ENCODE measurements at regions not wholly inside any gene's neighbourhood (a gene's known extent, or its start where the extent isn't known, plus 50 kb on each side); places are given as distances from the start of the nearest gene placed in this dataset.

DNA sequence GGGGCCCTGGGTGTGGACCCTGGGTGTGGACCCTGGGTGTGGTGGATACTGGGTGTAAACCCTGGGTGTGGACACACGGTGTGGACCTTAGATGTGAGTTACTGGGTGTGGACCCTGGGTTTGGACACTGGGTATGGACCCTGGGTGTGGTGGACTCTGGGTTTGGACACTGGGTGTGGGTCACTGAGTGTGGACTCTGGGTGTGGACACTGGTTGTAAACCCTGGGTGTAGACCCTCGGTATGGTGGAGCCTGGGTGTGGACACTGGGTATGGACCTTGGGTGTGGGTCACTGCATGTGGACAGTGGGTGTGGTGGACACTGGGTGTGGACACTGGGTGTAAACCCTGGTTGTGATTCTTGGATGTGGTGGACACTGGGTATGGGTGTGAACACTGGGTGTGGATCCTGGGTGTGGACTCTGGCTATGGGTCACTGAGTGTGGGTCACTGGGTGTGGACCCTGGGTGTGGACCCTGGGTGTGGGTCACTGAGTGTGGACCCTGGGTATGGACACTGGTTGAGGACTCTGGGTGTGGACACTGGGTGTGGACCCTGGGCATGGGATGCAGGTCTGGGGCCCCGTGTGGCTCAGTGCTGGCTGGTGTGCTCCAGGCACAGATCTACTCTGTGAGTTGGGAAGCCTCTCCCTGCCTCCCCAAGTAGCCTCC lies 356.2 kb downstream of the GLRX3 start:
- Mint-ChIP-seq H3K4me1 (no peaks in the 10 kb centered on the region), H3K4me3 (no peak overlapping the region), H3K27ac (no peak overlapping the region), H3K27me3 (no peaks in the 10 kb centered on the region), H3K9me3 (peaks cover 0 to 4% of the 10 kb centered on the region in 2 donors)
- ATAC-seq (peak; percentile 25), DNase-seq (no peak)

- no peak overlapping the region for H3K27ac Mint-ChIP-seq
- DNase-seq (no peak), ATAC-seq (no peak)
- no peak overlapping the region for H3K4me3 Mint-ChIP-seq
- peaks cover 0 to 4% of the 10 kb centered on the region in 2 donors for H3K9me3 Mint-ChIP-seq
- no peaks in the 10 kb centered on the region for H3K4me1 Mint-ChIP-seq
- no peaks in the 10 kb centered on the region for H3K27me3 Mint-ChIP-seq
Measured at GRCh38 chr10:130493021-130493420, 356.8 kb downstream of the GLRX3 start.

GRCh38 chr10:130493446-130494145 lies 357.4 kb downstream of the GLRX3 start:
- H3K4me3 Mint-ChIP-seq: no peak overlapping the region
- DNase-seq (no peak), ATAC-seq (no peak)
- H3K9me3 Mint-ChIP-seq: peaks cover 0 to 4% of the 10 kb centered on the region in 2 donors
- H3K27me3 Mint-ChIP-seq: no peaks in the 10 kb centered on the region
- H3K27ac Mint-ChIP-seq: no peak overlapping the region
- H3K4me1 Mint-ChIP-seq: no peaks in the 10 kb centered on the region

GRCh38 chr10:130495116-130495862 lies 359.1 kb downstream of the GLRX3 start:
- H3K9me3 Mint-ChIP-seq: peaks cover 0 to 4% of the 10 kb centered on the region in 2 donors
- no peak for ATAC-seq
- H3K4me3 Mint-ChIP-seq: no peak overlapping the region
- H3K27me3 Mint-ChIP-seq: no peaks in the 10 kb centered on the region
- no peak overlapping the region for H3K27ac Mint-ChIP-seq
- H3K4me1 Mint-ChIP-seq: no peaks in the 10 kb centered on the region
- no peak for DNase-seq

GRCh38 chr10:130495891-130496636 lies 359.9 kb downstream of the GLRX3 start:
- no peaks in the 10 kb centered on the region for H3K27me3 Mint-ChIP-seq
- H3K9me3 Mint-ChIP-seq: peaks cover 0 to 4% of the 10 kb centered on the region in 2 donors

GRCh38 chr10:130497056-130498010 lies 361.1 kb downstream of the GLRX3 start:
- H3K4me3 Mint-ChIP-seq: no peak overlapping the region

More at GRCh38 chr10:130495891-130496636, 359.9 kb downstream of the GLRX3 start:
- ATAC-seq (peak; percentile 41), DNase-seq (no peak)
- H3K27ac Mint-ChIP-seq: no peak overlapping the region
- H3K4me1 Mint-ChIP-seq: no peaks in the 10 kb centered on the region
- H3K4me3 Mint-ChIP-seq: no peak overlapping the region

GRCh38 chr10:130498042-130498441 lies 361.9 kb downstream of the GLRX3 start:
- no peak overlapping the region for H3K4me3 Mint-ChIP-seq
- no peak overlapping the region for H3K27ac Mint-ChIP-seq

More at GRCh38 chr10:130497056-130498010, 361.1 kb downstream of the GLRX3 start:
- Mint-ChIP-seq H3K27ac (no peak overlapping the region), H3K4me1 (no peaks in the 10 kb centered on the region), H3K27me3 (no peaks in the 10 kb centered on the region), H3K9me3 (peaks cover 0 to 4% of the 10 kb centered on the region in 2 donors)
- no peak for ATAC-seq
- DNase-seq: no peak

DNA sequence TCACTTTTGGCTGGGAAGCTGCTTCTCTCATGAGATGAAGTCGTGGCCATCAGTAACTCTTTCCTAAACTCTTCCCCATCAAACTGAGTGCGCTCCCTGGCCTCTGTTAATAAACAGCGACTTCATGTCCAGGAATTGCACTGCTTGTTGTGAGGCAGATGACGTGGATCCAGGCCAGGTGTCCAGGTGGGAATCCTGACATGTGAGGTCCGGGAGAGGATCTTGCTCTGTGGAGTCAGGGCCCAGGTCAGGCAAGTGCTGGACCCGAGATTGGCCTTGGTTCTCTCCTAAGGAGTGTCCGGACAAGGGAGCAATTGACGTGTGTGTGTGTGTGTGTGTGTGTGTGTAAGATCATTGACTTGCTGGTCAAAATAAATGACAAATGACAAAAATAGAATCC lies 362.7 kb downstream of the GLRX3 start:
- H3K9me3 Mint-ChIP-seq: peaks cover 0 to 4% of the 10 kb centered on the region in 2 donors

More at GRCh38 chr10:130498042-130498441, 361.9 kb downstream of the GLRX3 start:
- ATAC-seq: no peak
- DNase-seq: no peak
- Mint-ChIP-seq H3K27me3 (no peaks in the 10 kb centered on the region), H3K9me3 (peaks cover 0 to 4% of the 10 kb centered on the region in 2 donors), H3K4me1 (no peaks in the 10 kb centered on the region)

DNA sequence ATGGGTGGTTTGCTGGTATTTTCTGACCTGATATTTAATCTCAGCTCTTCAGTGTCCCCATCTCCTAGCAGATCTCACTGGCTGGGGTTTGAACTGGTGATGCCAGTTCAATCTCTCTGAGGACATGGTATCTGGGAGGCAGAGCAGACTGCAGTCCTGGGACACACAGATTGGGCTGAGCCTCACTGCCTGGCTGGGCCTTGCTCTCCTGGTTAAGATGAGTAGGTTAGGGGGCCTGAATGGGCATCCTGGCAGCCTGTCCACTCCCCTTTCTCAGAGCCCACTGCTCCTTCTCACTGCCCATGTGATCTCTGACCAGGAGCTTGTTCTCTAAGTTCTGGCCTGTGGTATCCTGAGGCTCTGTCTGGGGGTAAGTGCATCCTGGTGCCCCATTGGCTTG lies 363.4 kb downstream of the GLRX3 start:
- Mint-ChIP-seq H3K9me3 (peaks cover 0 to 4% of the 10 kb centered on the region in 2 donors), H3K4me1 (no peaks in the 10 kb centered on the region), H3K27ac (no peak overlapping the region), H3K27me3 (no peaks in the 10 kb centered on the region), H3K4me3 (no peak overlapping the region)
- ATAC-seq (no peak), DNase-seq (no peak)

More for the DNA sequence above, 362.7 kb downstream of the GLRX3 start:
- DNase-seq (no peak), ATAC-seq (no peak)
- H3K4me3 Mint-ChIP-seq: no peak overlapping the region
- no peaks in the 10 kb centered on the region for H3K27me3 Mint-ChIP-seq
- H3K27ac Mint-ChIP-seq: no peak overlapping the region
- H3K4me1 Mint-ChIP-seq: no peaks in the 10 kb centered on the region

- no peaks in the 10 kb centered on the region for H3K27me3 Mint-ChIP-seq
- H3K27ac Mint-ChIP-seq: peak overlapping the region in 1 of 2 donors; percentile 72
- ATAC-seq: no peak
- H3K4me1 Mint-ChIP-seq: no peaks in the 10 kb centered on the region
- H3K9me3 Mint-ChIP-seq: peaks cover 0 to 4% of the 10 kb centered on the region in 2 donors
- no peak overlapping the region for H3K4me3 Mint-ChIP-seq
- DNase-seq: no peak
Measured at GRCh38 chr10:130500261-130501000, 364.2 kb downstream of the GLRX3 start.

DNA sequence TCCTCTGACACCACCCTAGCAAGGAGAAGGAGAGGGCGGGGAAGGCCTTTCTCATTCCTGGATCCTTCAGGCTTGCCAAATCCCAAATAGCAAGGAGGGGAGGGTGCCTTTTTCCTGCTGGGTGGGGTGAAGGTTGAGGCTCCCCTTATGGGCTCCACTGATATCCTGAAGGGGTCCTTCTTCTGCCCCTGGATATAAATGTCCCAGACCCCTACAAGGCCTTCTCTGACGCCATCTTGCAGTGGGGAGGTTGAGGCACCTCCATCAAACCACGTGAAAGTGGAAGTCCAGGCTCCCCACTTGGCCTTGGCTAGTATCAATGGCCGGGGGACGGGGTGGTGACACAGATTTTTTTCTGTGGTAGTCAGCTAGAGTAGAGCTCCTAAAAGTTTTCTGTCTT lies 371.3 kb downstream of the GLRX3 start:
- H3K27me3 Mint-ChIP-seq: peaks cover 23% of the 10 kb centered on the region
- H3K4me3 Mint-ChIP-seq: no peak overlapping the region
- H3K9me3 Mint-ChIP-seq: no peaks in the 10 kb centered on the region
- H3K4me1 Mint-ChIP-seq: no peaks in the 10 kb centered on the region
- ATAC-seq (no peak), DNase-seq (no peak)
- no peak overlapping the region for H3K27ac Mint-ChIP-seq

- no peak overlapping the region for H3K27ac Mint-ChIP-seq
- no peak for DNase-seq
- H3K4me3 Mint-ChIP-seq: no peak overlapping the region
- H3K9me3 Mint-ChIP-seq: no peaks in the 10 kb centered on the region
- no peak for ATAC-seq
- H3K4me1 Mint-ChIP-seq: no peaks in the 10 kb centered on the region
- peaks cover 23% of the 10 kb centered on the region for H3K27me3 Mint-ChIP-seq
Measured at GRCh38 chr10:130509881-130510689, 373.9 kb downstream of the GLRX3 start.

DNA sequence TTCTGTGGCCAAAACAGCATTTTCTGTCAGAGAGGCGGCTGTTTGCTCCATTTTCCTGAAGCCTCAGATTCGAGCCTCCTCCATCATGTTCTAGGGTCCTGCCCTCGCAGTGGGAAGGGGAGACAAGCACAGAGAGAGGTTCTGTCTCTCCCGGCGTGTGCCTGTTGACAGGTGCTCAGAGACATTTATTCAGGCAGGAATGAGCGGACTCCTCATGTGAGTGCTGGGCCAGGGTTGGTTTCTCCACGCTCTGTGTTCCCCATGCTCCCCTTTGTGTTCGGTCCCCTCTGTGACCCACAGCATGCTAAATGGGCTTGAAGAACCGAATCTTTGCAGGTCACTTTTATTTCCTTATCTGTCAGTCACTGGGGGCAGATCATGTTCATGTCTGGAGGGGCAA lies 374.6 kb downstream of the GLRX3 start:
- no peak for ATAC-seq
- H3K9me3 Mint-ChIP-seq: no peaks in the 10 kb centered on the region
- no peaks in the 10 kb centered on the region for H3K4me1 Mint-ChIP-seq
- no peak for DNase-seq
- H3K4me3 Mint-ChIP-seq: no peak overlapping the region
- peaks cover 24% of the 10 kb centered on the region for H3K27me3 Mint-ChIP-seq
- no peak overlapping the region for H3K27ac Mint-ChIP-seq
